GM21360 (cell line): ENCODE measurements at regions not wholly inside any gene's neighbourhood (a gene's known extent, or its start where the extent isn't known, plus 50 kb on each side); places are given as distances from the start of the nearest gene placed in this dataset.
A peak's percentile ranks its signal among the peaks of the same experiment; 100 is the strongest.
"Not testable (repeated sequence)": the region's sequence is repeated elsewhere in the genome, so short reads cannot be mapped to it uniquely, and the experiment has no call there.

Experiments
- ATAC-seq: cut with Tn5 transposase; IDR thresholded peaks from one replicate; pipeline ENCODE4 v1.9.1; 2021; ENCODE audit warnings: mild to moderate bottlenecking, moderate library complexity; ENCODE audit not compliant: unreplicated experiment

DNA sequence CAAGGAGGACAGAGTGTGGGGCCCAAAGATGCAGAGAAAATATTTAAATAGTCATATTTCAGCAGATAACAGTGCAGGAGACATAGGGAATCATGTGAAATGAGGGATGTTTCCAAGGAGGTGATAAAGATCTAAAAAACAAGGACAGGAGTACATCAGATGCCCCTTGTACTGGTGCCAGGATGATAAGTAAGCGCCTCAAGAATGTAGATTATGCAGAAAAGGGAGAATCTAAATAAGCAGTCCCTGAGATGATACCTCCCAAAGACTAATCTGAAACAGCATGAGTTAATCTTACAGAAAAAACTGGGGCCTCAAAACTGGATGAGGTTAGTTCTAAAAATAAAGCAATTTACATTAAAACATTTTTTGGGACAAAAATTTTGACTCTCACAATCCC, 136.1 kb upstream of the WDFY3 start:
- no peak for ATAC-seq

DNA sequence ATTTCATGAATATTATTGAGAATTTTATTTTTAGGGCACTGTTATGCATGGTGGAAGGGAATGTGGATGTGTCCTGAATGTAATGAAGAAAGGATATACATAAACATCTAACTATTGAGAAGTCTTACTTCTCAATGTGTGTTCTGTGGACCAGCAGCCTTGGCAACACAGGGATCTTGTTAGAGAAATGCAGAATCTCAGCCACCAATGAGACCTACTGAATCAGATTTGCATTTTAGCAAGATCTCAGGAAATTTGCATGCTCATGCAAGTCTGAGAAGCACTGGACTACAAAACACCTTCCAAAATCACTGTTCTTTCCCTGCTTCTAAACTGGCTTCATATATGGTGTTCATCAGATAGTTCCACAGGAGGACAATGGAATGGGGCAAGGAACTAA, 139.7 kb upstream of the WDFY3 start:
- ATAC-seq: no peak

DNA sequence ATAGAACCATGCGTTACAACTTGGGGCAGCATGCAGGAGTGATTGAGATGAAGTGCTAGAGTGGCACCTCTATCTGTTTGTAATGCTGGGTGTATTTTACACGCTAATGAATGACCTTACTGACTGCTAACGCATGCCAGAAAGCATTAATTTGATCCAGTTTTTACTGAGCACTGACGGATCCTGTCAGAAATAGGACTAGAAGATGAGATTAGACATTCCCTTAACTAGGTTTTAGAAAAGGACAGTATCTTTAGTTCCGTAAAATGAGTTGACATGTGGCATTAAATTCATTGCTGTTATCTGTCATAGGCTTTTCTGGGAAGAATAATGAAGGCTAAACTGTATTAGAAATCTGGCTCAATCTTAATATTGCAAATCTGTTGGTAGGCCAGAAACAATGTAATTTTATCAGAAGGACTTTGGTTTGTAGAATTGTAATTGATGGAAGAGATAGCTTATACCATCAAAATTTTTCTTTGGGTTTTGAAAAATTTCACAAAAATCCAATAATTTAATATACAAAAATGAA, 140.4 kb upstream of the WDFY3 start:
- no peak for ATAC-seq

DNA sequence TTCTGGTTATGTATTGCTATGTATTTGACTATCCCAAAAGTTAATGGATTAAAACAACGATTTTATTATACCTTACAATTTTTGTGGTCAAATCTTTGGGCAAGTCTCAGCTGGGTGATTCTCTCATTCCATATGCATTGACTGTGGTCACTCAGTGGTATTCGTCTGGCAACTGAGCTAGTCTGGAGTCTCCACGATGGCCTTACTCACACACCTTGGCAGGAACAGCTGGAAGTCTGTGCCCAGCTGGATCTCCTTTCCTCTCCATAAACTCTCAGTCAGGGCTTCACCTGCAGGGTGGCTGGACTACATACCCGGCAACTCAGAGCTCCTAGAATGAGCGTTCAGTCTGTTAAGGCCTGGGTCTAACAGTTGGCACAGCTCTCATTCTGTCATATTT, 141.1 kb upstream of the WDFY3 start:
- ATAC-seq: no peak

DNA sequence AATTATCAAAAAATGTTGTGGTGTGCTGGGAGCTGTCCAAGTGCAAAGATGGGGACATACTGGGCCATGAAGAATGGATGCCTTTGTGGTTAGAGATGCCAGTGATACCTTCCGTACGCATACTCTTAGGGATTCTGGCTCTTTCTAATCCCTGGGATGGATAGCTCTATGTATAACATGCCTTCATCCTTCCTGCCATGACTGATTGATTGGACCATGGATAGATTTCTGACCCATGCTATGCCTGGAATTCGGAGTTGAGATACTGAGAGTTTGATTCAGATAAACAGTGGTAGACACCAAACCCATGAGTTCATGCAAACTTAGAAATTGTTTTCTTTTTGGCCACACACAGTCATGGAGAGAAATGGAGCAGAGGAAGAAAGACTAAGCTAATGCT, 147.2 kb upstream of the WDFY3 start:
- ATAC-seq: no peak

DNA sequence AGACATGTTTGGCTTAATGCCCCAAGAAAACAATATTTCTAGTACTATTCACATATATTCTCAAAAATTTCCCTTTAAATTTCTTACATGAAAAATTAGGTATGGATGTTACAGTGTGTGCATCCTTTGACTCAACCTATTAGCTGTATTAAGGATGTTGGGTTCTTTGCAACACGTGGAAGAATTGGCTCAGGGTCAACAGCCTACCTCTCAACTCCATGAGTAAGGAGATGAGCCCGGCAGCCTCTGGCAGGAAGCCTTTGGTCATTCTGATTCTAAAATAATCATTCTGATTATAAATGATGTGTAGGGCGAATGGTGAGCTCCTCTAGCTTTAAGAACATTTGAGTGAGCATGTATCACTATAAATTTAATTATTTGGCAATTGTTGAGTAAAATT, 148.0 kb upstream of the WDFY3 start:
- no peak for ATAC-seq

DNA sequence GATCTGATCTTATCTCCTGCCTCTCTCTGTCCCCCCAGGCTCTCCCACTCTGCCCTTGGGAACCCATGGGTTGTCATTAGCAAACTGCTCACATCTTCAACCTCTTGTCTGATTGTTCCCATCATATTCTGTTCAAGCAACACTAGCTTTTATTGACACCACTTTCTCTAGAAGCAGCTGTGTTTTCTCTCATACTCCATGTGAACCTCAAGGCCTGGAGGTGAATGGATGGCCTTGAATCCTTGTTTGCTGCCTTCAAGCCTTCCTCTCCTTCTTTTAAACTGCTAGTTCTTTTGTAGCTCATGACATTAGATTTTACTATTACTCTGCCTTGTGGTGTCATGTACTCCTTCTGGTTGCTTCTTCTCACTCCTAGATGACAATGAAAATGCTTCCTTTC, 149.5 kb upstream of the WDFY3 start:
- ATAC-seq: no peak

DNA sequence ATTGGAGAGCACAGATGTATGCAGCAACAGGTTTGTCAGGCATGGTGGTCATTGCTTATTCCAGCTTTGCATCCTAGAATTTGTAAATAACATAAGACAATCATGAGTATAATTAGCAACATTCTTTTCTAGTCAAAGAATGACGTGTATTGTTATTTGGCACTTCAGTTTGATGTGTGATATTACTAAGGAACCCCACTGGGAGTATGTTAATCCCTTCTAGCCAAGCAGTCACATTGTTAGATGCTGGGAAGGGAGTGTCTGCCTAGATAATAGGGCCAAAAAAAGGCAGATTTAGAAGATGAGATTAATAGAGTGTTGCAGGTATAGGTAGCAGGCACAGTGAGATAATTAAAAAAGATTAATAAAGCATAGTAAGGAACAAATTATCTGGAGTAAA, 159.2 kb upstream of the WDFY3 start:
- no peak for ATAC-seq

DNA sequence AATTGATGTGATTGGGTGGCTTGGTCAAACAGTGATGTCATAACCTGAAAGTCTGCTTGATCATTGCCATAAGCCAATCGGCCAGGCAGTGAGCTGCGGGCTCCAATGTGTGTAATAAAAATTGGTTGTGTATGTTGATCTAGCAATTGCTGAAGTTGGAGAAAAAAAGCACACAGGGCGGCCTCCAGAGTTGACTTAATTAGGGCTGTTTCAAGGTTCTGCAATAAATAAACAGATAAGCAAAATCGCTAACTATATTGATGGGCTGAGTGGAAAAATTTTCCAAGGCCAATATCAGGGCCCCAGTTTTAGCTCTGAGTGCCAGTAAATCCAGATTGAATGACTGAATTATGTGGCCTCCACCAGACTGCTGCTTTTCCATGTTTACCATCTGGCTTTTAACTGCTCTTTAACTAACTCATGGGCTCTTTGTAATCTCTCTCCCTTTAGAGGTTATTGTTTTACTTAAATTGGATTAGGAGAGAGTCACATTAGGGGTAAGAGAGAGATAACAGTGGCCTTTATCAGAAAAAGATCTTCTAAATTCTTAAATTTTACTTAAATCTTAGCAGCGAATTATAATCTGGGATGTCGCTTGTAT, 160.6 kb upstream of the WDFY3 start:
- ATAC-seq: no peak

DNA sequence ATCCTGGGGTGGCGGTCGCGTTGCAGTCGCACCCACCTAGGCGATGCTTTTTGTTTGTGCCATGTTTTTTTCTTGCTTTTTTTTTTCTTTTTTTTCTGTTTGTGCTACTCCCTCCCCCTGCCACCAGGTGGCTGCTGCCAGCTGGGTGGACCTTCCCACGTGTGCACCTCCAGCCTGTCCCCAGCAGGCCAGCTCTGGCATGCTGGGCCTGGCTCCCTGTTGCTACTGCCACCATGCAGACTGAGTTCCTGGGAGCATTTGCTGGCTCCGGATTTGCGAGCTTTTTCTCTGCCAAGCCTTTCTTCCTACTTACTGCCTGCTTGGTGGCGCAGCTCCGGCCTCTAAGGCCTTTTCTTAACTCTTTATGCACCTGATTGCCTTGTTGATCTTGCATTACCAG, 161.2 kb upstream of the WDFY3 start:
- peak; percentile 99 for ATAC-seq

DNA sequence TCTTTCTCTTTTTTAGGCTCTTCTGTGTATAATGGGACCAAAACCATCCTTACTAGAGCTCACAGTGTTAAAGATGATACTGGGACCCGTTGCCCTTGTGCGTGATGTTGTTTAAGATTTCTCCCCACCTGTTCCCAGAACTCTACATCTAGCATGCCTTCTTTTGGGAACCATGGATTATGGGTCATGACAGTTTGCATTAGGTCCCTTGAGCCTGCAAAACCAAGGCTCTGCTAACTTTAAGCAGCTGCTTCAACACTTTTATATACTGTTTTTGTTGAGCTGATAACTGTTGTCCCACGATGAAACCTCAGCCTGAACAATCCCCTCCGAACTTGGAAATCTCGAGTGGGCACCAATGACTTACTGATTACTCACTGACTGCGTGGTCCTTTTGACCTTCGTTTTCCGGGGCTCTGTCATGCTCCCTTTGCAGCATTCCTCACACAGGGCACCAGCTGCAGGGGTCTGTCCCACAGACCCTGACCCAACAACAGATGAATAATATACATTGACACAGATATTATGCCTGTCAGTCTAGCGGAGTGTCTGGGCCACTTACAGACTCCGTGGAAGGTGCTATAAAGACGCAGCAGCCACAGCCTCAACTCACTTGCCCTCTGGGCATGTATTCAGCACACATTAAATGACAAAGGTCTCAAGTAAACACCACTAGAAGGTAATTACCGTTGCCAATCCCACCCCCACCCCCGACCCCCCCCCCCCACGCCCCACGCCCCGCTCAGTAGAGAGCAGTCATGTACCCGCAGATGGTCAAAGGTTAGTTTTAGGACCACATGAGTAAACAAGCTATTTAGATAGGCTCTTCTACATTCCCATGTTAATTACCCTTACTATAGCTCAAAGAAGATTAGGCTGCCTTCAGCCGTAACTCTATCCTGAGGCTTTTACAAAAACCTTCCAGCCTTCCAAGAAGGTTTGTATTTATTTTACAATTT, 162.0 kb upstream of the WDFY3 start:
- ATAC-seq: no peak

DNA sequence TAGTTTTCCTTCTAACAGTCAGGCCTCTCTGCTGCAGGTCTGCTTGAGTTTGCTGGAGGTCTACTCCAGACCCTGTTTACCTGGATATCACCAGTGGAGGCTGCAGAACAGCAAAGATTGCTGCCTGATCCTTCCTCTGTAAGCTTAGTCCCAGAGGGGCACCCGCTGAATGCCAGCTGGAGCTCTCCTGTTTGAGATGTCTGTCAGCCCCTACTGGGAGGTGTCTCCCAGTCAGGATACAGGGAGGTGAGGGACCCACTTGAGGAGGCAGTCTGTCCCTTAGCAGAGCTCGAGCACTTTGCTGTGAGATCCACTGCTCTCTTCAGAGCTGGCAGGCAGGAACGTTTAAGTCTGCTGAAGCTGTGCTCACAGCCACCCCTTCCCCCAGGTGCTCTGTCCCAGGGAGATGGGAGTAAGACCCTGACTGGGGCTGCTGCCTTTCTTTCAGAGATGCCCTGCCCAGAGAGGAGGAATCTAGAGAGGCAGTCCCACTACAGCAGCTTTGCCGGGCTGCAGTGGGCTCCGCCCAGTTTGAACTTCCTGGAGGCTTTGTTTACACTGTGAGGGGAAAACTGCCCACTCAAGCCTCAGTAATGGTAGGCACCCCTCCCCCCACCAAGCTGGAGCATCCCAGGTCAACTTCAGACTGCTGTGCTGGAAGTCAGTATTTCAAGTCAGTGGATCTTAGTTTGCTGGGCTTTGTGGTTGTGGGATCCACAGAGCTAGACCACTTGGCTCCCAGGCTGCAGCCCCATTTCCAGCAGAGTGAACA, 163.1 kb upstream of the WDFY3 start:
- not testable (repeated sequence) for ATAC-seq

DNA sequence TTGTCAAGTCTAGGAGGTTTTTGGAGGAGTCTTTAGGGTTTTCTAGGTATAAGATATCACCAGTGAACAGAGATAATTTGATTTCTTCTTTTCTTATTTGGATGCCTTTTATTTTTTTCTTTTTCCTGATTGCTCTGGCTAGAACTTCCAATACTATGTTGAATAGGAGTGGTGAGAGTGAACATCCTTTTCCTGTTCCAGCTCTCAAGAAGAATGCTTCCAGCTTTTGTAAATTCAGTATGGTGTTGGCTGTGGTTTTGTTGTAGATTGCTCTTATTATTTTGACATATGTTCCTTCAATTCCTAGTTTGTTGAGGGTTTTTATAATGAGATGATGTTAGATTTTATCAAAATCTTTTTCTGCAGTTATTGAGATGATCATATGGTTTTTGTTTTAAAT, 165.6 kb upstream of the WDFY3 start:
- ATAC-seq: no peak

DNA sequence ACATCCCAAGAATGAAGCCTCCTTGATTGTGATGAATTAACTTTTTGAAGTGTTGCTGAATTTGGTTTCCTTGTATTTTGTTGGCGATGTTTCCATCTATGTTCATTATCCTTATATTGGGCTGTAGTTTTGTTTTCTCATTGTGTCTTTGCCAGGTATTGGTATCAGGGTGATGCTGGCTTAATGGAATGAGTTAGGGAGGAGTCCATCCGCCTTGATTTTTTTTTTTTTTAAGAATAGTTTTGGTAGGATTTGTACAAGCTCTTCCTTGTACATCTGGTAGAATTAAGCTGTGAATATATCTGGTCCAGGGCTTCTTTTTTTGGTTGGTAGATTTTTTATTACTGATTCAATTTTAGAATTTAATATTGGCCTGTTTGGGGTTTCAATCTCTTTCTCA, 166.1 kb upstream of the WDFY3 start:
- no peak for ATAC-seq

DNA sequence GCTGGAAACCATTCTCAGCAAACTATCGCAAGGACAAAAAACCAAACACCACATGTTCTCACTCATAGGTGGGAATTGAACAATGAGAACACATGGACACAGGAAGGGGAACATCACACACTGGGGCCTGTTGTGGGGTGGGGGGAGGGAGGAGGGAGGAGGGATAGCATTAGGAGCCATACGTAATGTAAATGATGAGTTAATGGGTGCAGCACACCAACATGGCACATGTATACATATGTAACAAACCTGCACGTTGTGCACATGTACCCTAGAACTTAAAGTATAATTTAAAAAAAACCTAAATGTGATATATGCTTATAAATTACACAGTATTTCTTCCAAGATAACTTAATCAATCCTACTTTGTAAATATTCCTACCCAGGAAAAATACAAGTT, 173.3 kb upstream of the WDFY3 start:
- not testable (repeated sequence) for ATAC-seq

DNA sequence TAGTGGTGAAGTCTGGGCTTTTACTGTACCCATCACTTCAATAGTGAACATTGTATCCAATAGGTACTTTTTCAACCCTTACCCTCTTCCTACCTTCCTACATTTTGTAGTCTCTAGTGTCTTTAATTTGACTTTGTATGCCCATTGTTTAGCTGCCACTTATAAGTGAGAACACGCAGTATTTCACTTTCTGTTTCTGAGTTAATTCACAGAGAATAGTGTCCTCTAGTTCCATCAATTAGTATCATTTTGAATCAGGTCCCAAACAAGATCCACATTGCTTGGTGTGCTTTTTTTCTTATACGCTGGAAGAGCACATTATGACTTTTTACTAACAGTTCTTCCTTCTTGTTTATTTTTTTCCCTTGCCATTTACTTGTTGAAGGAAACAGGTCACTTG, 176.0 kb upstream of the WDFY3 start:
- peak; percentile 60 for ATAC-seq

DNA sequence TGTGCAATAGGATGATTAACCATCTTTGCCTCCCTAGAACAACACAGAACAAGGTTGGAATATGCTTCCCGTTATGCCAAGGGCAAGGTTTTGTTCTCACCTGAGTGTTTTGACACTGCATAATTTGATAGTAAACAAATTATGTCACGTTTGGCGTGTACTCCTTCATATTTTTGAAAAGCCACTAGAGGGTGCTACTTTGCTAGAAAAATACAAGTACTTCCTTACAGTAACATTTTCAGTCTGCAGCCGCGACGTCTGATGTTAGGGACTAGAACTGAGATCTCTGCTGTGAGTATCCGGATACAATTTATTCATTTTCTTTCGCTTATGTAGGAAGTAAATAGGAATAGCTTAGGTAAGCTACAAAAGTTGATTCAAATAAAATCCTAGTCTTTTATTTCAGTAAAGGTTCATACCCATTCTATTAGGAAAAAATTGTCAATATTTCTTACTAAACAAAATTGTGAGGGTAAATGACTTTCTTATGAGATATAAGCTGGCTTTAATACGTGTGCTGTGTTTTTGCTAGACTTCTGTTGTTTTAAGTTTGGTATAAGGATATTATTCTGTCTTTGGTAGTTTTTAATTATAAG, 181.1 kb upstream of the WDFY3 start:
- peak; percentile 96 for ATAC-seq

DNA sequence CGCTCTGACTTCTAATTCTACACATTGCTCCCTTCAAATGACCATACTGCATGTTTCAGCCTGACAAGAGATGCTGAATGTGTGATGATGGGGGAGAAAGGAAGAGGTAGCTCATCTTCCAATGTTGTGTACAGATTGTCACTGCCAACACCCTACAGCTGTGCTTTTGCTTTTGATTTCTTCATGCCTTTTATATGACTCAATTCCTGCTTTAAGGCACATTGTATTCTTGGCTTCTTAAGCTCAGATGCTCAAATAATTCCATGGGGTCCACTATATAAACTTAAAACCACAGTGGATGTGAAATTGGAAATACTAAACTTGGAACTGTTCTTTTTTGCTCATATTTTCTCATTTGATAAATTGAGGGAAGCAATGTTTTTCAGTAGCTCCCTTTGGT, 183.2 kb upstream of the WDFY3 start:
- no peak for ATAC-seq

DNA sequence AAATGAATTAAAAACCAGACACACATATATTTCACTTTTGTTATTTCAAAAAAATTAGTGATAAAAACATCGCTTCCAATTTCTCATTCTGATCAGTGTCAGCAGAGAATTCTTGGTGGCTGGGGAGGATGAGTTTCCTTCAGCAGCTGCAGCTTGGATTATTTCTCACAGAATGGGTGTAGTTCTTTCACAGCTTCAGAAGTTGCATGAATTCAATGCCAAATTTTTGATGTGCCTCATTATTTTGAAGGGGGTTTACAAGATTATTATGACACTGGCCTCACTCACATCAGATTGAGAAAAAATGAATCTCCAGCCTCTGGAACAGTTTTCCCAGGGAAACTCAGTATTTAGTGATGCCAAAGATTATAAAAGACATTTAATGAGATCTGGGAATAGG, 184.9 kb upstream of the WDFY3 start:
- ATAC-seq: no peak

DNA sequence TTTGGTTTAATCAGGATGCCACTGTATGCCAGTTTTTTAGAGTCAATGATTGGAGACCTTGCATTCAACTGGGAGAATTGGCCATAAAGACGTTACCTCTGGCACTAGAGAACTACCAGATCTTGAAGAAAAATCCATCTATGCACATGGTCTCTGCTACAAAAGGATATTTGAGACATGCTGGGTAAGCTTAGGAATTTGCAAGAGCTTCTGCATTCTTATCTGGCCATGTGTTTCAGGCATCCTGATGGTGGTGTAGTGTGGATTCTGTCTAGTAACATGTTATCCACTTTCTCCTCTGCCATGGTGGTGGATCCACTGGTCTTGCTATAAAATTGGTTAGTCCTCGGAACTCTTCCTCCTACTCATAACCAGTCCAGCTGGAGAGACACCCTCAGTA, 185.3 kb upstream of the WDFY3 start:
- ATAC-seq: no peak

DNA sequence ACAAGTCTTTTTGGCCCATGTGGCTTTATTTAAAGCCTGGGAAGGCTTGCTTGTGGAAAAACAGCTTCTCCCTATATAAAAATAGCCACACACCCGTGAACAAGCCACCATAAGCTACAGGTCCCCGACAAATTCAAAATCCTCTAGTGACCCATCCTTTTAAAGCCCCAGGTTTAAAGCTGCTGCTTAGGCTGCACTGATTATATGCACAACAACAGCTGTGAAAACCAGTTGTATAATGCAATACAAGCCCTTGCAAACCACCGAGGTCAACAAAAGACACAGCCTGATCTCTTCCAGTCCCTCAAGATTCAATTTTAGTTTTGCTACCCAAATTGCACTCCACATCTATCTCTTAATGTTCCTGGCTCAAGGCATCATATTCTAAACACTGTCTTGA, 186.0 kb upstream of the WDFY3 start:
- no peak for ATAC-seq
